Stimulated activated CD8-positive, alpha-beta memory T cell treated with anti-CD3 and anti-CD28 coated beads, Interleukin-7, amount 100 ng/mL, for 24 hours (primary cell): ENCODE measurements at regions not wholly inside any gene's neighbourhood (a gene's known extent, or its start where the extent isn't known, plus 50 kb on each side); places are given as distances from the start of the nearest gene placed in this dataset.

Source experiments
- DNase-seq: peaks from one replicate; pipeline ENCODE4 v3.0.0-alpha.2; 2020; ENCODE audit warnings: low read depth

GRCh38 chr22:49508561-49508960 lies 319.1 kb downstream of the BRD1 start:
- DNase-seq, result no peak

DNA sequence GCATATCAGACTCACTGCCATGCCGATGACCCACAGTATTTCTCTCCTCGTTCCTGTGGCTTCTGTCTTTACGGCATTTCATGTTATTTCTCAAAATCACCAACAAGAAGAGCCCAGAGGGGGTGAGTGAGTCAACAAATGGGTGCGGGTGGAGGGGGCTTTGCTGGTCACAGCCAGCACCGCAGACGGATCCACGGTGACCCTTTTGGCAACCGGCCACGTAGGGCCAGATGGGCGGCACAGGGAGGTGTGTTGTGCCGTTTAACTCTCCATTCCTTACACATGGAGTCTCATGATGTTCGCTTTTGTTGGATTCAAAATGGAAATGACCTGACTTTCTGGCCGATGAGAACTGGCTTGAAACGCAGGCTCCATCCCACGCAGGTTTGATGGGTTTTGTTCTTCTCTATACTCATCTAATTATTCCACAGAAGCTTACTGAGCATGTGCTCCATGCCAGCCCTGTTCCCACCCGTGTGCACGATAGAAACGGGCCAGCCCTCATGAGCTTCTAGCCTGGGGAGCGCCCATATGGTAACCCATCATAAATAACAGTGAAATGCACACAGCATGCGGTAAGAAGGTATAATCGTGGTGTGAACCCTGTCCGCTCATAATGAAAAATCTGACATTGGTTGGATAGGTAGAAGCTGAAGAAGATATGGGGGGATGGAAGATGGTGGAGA lies 319.9 kb downstream of the BRD1 start:
- DNase-seq, result no peak

DNA sequence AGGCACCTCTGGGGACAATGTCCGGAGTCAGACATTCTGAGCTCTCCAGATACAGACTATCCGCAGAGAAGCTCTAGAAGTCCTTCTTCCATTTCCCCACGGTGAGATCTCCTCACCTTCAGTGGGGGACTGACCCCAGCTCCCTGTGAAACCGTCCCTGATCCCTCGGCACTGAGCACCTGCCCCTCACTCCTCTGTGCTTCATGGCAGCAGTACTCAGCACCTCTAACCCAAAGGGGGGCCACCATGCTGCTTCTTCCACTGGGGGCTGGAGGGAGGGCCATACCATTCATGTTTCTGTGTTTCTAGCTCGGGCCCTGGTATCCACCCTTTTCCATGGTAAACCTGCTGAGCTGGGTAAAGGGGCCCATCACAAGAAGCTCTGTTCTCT lies 321.7 kb downstream of the BRD1 start:
- no peak for DNase-seq

GRCh38 chr22:49505337-49506009 lies 322.2 kb downstream of the BRD1 start:
- DNase-seq, result no peak

DNA sequence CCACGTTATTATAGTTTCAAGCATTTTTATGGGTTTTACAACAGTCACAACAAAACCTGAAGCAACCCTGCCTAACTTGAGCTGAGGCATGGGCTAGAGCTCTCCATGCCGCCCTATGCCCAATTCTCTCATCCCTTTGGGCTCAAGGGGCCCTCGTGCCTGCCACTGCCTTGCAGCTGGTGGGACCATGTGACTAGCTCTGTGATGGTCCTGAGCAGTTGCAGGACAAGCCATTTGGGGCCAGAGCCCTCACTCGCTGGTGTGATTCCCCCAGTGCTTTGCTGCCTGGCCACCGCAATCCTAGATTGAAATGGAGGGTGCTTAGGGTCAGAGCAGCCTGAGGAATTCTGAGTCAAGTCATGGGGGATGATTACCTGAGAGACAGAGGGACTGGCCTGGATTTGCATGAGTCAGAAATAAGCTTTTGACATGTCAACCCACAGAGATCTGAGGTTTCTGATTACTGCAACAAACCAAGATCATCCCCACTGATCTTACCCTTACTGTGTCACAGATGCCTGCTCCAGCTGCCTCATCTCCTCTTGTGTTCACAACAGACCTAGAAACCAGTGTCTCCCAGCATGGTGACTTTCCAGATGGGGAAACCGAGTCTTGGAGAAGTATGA lies 323.7 kb downstream of the BRD1 start:
- no peak for DNase-seq

DNA sequence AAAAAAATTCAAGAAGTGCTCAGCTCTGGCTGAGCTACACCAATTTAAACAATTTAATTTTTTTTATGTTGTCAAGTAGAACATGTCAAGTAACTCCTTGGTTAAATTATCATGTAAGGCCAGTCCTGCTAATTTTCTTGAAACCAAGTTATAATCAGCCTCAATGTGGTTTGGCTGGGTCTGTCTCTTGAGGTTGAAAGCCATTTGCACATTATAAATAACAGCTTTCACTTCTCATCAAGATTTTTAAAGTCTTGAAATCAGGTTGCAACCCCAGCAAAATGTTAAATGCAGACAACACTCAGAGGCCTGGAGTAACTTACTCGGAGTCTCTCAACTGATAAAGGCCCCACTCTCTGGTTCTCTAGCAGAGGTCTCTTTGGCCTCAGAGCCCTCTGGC lies 324.4 kb downstream of the BRD1 start:
- no peak for DNase-seq

- no peak for DNase-seq
These were observed 325.4 kb downstream of the BRD1 start for GRCh38 chr22:49502126-49502826.

DNA sequence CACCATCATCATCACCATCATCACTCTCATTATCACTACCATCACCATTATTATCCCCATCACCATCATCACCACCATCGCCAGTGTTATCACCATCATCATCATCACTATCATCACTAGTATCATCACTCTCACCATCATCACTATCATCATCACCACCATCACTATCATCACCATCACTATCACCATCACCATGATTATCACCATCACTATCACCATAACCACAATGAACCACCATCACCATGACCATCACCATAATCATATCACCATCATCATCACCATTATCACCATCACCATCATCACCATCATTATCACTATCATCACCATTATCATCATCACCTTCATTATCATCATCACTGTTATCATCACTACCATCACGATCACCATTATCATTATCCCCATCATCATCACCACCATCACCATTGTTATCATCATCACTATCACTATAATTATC lies 326.7 kb downstream of the BRD1 start:
- no peak for DNase-seq

DNA sequence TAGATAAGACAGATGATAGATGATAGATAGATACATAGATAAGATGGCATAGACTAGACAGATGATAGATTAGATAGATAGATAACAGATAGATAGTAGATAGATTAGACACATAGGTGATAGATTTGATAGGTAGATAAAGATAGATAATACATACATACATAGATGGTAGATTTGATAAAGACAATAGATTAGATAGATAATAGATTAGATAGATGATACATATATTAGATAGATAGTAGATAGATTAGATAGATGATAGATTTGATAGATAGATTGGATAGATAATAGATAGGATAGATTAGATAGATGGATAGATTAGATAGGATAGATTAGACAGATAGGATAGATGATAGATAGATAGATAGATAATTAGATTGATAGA lies 327.6 kb downstream of the BRD1 start:
- DNase-seq, result no peak

DNA sequence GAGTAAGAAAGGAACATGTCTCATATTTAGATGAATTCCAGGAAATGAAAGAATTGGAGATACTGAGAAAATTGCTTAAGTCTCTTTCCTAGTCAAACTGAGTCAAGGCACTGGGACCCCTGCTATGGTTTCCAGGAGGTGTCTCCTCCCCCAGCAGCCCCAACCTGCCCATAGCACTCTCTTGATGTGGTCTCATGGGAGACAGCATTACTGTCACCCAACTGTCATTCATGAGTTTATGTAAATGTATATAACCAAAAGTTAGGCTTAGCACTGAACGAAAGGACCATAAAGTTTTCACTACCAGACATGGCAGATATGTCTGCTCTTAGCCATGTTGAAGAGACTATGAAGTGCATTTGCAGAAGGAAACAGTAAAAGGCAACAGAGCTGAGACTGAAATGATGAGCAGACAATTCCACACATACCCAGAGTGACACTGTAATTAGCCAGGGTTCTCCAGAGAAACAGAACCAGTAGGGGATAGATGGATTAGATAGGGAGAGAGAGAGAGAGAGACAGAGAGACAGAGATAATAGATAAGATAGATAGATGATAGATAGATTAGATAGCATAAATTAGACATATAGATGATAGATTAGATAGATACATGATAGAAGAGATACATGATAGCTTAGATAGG lies 328.1 kb downstream of the BRD1 start:
- DNase-seq, result no peak

DNA sequence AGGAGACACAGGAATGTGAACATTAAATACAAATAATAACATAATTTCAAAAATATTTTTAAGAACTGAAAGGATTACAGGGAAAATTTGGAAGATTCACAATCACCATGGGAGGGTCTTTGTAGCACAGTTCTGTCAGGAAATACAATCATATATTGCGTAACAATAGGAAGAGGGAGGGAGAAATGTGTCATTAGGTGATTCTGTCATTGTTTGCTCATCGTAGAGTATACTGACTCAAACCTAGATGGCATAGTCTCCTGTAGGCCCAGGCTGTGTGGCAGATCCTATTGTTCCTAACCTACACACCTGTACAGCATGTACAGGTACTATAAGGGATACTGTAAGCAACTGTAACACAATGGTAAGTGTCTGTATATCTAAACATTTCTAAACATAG lies 330.4 kb downstream of the BRD1 start:
- no peak for DNase-seq

DNA sequence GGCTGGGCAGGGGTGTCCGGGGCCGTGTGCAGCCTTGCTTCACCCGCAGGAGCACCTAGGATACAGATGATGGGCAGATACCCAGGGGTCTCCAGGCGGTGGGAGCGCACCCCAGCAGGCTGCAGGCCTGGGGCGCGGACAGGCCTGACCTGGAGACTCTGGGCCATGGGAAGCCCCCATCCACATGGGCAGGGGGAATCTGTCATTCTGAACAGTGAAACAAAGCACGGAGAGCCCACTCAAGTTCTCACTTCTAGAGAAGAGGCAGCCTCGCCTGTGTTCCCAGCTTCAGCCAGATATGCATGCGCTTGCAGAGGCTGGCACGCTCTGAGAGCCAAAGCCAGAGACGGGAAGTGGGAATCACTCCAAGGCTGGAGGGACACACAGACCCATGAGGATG lies 333.1 kb downstream of the BRD1 start:
- DNase-seq, result no peak

DNA sequence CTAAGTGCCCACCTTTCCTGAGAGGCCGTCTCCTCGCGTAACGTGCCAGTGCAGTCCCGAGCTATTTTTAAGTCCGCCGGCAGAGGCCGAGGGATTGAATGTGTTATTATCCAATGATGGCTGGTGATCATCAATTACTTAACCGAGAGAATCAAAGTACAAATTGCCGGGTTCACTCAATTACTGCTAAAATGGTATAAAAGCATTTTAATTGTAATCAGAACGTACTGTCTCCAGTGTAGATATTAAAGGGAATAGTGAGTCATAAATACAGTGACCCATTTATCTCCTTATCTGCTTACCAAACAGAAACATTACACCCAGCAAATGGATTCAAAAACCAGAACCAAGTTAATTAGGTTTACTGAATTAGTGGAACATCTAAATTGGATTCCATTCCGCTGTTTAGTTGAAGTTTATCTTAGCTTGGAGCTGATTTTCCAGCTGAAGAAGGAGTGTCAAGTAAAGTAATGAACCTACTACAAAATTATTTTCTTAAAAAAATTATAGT lies 334.9 kb downstream of the BRD1 start:
- no peak for DNase-seq

DNA sequence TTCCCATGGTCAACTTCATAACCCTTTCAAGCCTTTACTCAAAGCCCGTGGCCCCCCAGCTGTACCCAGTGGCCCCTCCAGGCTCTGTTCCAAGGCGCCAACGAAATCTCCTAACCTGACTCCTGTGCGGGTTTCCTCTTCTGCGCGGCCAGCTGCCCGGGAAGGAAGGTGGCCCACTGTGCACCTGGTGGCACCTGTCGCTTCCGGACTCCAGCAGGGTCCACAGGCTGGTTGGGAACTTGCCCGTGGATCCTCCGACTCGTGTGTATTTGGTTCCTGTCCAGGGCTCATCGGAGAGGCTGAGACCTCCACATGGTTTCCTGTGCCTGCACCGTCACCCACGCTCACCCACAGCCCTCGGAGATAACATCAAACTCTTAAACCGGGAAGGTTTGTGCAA lies 335.4 kb downstream of the BRD1 start:
- DNase-seq, result no peak

- DNase-seq, result no peak
These were observed 335.9 kb downstream of the BRD1 start for GRCh38 chr22:49491726-49492125.

- no peak for DNase-seq
These were observed 336.4 kb downstream of the BRD1 start for GRCh38 chr22:49491221-49491635.

DNA sequence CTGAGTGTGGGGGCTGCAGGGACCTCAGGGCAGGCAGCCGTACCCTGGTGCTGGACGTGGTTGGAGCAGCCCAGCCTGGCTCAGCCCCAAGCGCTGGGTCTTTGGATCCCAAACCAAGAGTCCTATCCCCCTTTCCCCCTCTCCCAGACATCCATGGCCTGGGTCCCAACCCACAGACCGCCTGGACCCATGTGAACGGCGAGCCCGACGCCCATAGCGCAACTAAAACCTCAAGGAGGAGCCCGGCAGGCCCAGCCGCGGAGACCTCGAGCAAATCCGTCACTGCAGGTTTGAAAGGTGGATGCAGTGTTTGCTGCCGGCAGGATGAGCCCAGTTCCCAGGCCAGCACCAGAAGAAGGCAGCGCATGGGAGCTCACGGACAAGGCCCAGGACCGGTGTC lies 337.0 kb downstream of the BRD1 start:
- DNase-seq, result no peak

- DNase-seq, result no peak
These were observed 337.9 kb downstream of the BRD1 start for GRCh38 chr22:49489821-49490220.

- no peak for DNase-seq
These were observed 338.7 kb downstream of the BRD1 start for GRCh38 chr22:49488943-49489342.

DNA sequence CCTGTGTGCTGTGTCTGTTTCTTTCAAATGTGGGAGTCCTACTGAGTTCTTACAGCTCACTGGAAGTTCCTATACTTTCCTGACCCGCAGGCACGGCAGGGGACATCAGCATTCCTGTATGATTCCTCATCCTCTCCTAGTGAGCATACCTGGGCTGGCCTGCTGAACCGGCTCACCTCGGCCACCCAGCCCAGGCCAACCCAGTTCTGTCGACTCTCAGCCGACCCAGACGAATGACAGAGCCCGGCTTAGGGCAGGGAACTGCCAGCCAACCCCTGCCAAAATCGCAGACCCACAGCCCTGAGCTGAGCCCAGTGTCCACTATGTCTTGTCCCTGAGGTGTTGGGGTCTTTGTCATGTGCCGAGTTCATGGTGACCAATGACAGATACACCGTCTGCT lies 339.7 kb downstream of the BRD1 start:
- no peak for DNase-seq

- DNase-seq, result no peak
These were observed 341.4 kb downstream of the BRD1 start for GRCh38 chr22:49486225-49486624.

GRCh38 chr22:49483946-49484345 lies 343.7 kb downstream of the BRD1 start:
- no peak for DNase-seq
